SK-N-SH treated with all-trans-retinoic acid at 6 μM for 48 hours (cell line): ENCODE measurements at regions not wholly inside any gene's neighbourhood (a gene's known extent, or its start where the extent isn't known, plus 50 kb on each side); places are given as distances from the start of the nearest gene placed in this dataset.

Source experiments
- ATAC-seq: fragments of 200-7000 bp; cut with Tn5 transposase; 3 replicates; pipeline ENCODE4 v1.9.1; 2020; ENCODE audit warnings: mild to moderate bottlenecking, moderate library complexity
- ARNTL ChIP-seq: fragments of 450-650 bp; formaldehyde crosslinking; IDR thresholded peaks from 2 replicates; pipeline ENCODE4 v1.5.0; 2020; ENCODE audit warnings: low read depth, mild to moderate bottlenecking, moderate library complexity, borderline replicate concordance
- BACH2 ChIP-seq: fragments of 250-450 bp; sonication (Bioruptor Pico); IDR thresholded peaks from 2 replicates; pipeline ENCODE4 v1.9.0; 2021; ENCODE audit warnings: mild to moderate bottlenecking, borderline replicate concordance
- CREB5 ChIP-seq: fragments of 250-450 bp; sonication (Bioruptor Pico); IDR thresholded peaks from 2 replicates; pipeline ENCODE4 v1.5.1; 2020; ENCODE audit warnings: low read depth, mild to moderate bottlenecking, moderate library complexity
- CSDC2 ChIP-seq: fragments of 250-450 bp; sonication (Bioruptor Pico); IDR thresholded peaks from 2 replicates; pipeline ENCODE4 v1.5.0; 2020; ENCODE audit warnings: mild to moderate bottlenecking, moderate library complexity
- ESRRG ChIP-seq: fragments of 250-450 bp; sonication (Bioruptor Pico); IDR thresholded peaks from 2 replicates; pipeline ENCODE4 v1.6.1; 2021; ENCODE audit warnings: mild to moderate bottlenecking
- GLIS3 ChIP-seq: fragments of 250-450 bp; sonication (Bioruptor Pico); IDR thresholded peaks from 2 replicates; pipeline ENCODE4 v1.5.0; 2020; ENCODE audit warnings: mild to moderate bottlenecking, moderate library complexity
- ISL1 ChIP-seq: fragments of 250-450 bp; sonication (Bioruptor Pico); IDR thresholded peaks from 2 replicates; pipeline ENCODE4 v2.1.2; 2022; ENCODE audit warnings: mild to moderate bottlenecking, moderate library complexity
- OSR1 ChIP-seq: fragments of 250-450 bp; sonication (Bioruptor Pico); IDR thresholded peaks from 2 replicates; pipeline ENCODE4 v1.8.0; 2022; ENCODE audit warnings: moderate library complexity, mild to moderate bottlenecking, inconsistent platforms
- PPARA ChIP-seq: fragments of 250-450 bp; sonication (Bioruptor Pico); IDR thresholded peaks from 2 replicates; pipeline ENCODE4 v1.5.0; 2020; ENCODE audit warnings: mild to moderate bottlenecking, borderline replicate concordance
- RARB ChIP-seq: fragments of 250-450 bp; sonication (Bioruptor Pico); IDR thresholded peaks from 2 replicates; pipeline ENCODE4 v1.8.0; 2021; ENCODE audit warnings: mild to moderate bottlenecking, moderate library complexity
- SNAI2 ChIP-seq: fragments of 250-450 bp; sonication (Bioruptor Pico); IDR thresholded peaks from 2 replicates; pipeline ENCODE4 v1.5.0; 2020; ENCODE audit warnings: mild to moderate bottlenecking, moderate library complexity
- TCF4 ChIP-seq: fragments of 250-450 bp; sonication (Bioruptor Pico); IDR thresholded peaks from 2 replicates; pipeline ENCODE4 v1.8.0; 2021; ENCODE audit warnings: mild to moderate bottlenecking, moderate library complexity, borderline replicate concordance
- TOX ChIP-seq: fragments of 250-450 bp; sonication (Bioruptor Pico); IDR thresholded peaks from 2 replicates; pipeline ENCODE4 v1.8.0; 2021; ENCODE audit warnings: mild to moderate bottlenecking, moderate library complexity, borderline replicate concordance
- TSHZ2 ChIP-seq: fragments of 250-450 bp; sonication (Bioruptor Pico); IDR thresholded peaks from 2 replicates; pipeline ENCODE4 v1.5.0; 2020; ENCODE audit warnings: mild to moderate bottlenecking, moderate library complexity
- ZC3H10 ChIP-seq: fragments of 250-450 bp; sonication (Bioruptor Pico); IDR thresholded peaks from 2 replicates; pipeline ENCODE4 v1.5.1; 2021; ENCODE audit warnings: mild to moderate bottlenecking, moderate library complexity
- ZFP3 ChIP-seq: fragments of 250-450 bp; sonication (Bioruptor Pico); IDR thresholded peaks from 2 replicates; pipeline ENCODE4 v1.5.0; 2020; ENCODE audit warnings: mild to moderate bottlenecking, moderate library complexity
- ZFP30 ChIP-seq: fragments of 450-650 bp; formaldehyde crosslinking; IDR thresholded peaks from 2 replicates; pipeline ENCODE4 v1.5.0; 2022; ENCODE audit warnings: mild to moderate bottlenecking, moderate library complexity
- ZNF565 ChIP-seq: fragments of 450-650 bp; formaldehyde crosslinking; conservative IDR thresholded peaks from 2 replicates; pipeline ENCODE4 v1.5.0; 2020; ENCODE audit warnings: low read depth, mild to moderate bottlenecking, moderate library complexity
- ZNF70 ChIP-seq: fragments of 450-650 bp; formaldehyde crosslinking; IDR thresholded peaks from 2 replicates; pipeline ENCODE4 v1.5.0; 2020; ENCODE audit warnings: mild to moderate bottlenecking, moderate library complexity
- ZNF8 ChIP-seq: fragments of 450-650 bp; formaldehyde crosslinking; IDR thresholded peaks from 2 replicates; pipeline ENCODE4 v1.5.0; 2020; ENCODE audit warnings: mild to moderate bottlenecking, moderate library complexity
- TF ChIP-seq, protein P1 (sequence below): fragments of 250-450 bp; sonication (Bioruptor Pico); IDR thresholded peaks from 2 replicates; pipeline ENCODE4 v1.8.0; 2021; ENCODE audit warnings: low read depth, mild to moderate bottlenecking, moderate library complexity, borderline replicate concordance
- TF ChIP-seq, protein P2 (sequence below): fragments of 250-450 bp; sonication (Bioruptor Pico); IDR thresholded peaks from 2 replicates; pipeline ENCODE4 v1.5.1; 2021; ENCODE audit warnings: mild to moderate bottlenecking, moderate library complexity

- ATAC-seq = no peak
- TF ChIP-seq TSHZ2 (no peak), ZNF8 (CRISPR knock-in tag) (no peak), GLIS3 (CRISPR knock-in tag) (no peak), ZFP30 (no peak), ZNF565 (CRISPR knock-in tag) (no peak), ISL1 (CRISPR knock-in tag) (no peak), ESRRG (CRISPR knock-in tag) (no peak), PPARA (CRISPR knock-in tag) (no peak), SNAI2 (CRISPR knock-in tag) (no peak), TOX (CRISPR knock-in tag) (no peak)
- TF ChIP-seq, protein P1, sequence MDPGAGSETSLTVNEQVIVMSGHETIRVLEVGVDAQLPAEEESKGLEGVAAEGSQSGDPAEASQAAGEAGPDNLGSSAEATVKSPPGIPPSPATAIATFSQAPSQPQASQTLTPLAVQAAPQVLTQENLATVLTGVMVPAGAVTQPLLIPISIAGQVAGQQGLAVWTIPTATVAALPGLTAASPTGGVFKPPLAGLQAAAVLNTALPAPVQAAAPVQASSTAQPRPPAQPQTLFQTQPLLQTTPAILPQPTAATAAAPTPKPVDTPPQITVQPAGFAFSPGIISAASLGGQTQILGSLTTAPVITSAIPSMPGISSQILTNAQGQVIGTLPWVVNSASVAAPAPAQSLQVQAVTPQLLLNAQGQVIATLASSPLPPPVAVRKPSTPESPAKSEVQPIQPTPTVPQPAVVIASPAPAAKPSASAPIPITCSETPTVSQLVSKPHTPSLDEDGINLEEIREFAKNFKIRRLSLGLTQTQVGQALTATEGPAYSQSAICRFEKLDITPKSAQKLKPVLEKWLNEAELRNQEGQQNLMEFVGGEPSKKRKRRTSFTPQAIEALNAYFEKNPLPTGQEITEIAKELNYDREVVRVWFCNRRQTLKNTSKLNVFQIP = no peak
- TF ChIP-seq, protein P2, sequence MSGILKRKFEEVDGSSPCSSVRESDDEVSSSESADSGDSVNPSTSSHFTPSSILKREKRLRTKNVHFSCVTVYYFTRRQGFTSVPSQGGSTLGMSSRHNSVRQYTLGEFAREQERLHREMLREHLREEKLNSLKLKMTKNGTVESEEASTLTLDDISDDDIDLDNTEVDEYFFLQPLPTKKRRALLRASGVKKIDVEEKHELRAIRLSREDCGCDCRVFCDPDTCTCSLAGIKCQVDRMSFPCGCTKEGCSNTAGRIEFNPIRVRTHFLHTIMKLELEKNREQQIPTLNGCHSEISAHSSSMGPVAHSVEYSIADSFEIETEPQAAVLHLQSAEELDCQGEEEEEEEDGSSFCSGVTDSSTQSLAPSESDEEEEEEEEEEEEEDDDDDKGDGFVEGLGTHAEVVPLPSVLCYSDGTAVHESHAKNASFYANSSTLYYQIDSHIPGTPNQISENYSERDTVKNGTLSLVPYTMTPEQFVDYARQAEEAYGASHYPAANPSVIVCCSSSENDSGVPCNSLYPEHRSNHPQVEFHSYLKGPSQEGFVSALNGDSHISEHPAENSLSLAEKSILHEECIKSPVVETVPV (CRISPR knock-in tag) = no peak
Observed at GRCh38 chr7:20980668-20981264, 194.1 kb upstream of the SP8 start.

DNA sequence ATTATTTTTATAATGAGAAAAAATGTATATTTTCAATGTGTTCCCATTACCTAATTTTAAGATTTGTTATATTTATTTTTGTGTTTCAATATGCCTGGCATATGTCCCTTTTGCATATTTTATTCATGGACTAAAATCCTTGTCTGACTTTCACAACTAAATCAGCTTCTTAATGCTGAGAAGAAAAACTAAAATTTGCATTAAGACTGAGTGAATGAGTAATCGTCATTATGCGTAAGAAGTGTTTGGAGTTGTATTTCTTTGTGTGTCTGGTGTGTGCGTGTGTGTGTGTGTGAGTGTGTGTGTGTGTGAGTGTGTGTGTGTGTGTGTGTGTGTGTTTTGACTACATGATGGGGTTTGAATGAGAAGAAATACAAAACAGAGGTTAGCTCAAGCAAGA is 201.7 kb upstream of the SP8 start:
- ATAC-seq = no peak
- no peak for TF ChIP-seq TOX (CRISPR knock-in tag)
- no peak for TF ChIP-seq ZFP30
- TF ChIP-seq ZNF70 (CRISPR knock-in tag) = no peak
- no peak for TF ChIP-seq CREB5 (CRISPR knock-in tag)
- TF ChIP-seq, all 23 proteins: peak for 0

DNA sequence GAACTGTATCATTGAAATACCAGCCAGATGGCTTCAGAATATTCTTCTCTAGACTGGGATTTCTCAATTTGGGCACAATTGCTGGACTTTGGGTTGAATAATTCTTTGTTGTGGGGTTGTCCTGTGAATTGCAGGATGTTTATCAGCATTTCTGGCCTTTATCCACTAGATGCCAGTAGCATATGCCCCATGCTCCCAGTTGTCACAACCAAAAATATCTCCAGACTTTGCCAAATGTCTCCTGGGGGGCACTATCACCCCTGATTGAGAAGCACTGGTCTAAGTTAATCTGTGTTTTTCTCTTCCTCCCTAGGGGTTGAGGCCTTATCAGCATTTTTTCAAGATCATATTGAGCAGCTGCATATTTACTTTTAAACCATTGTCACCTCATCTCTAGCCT is 204.9 kb upstream of the SP8 start:
- TF ChIP-seq ZNF565 (CRISPR knock-in tag) (no peak), ZC3H10 (no peak), GLIS3 (CRISPR knock-in tag) (no peak), TCF4 (no peak), ZNF70 (CRISPR knock-in tag) (no peak), BACH2 (no peak), SNAI2 (CRISPR knock-in tag) (no peak), ZFP30 (no peak), ARNTL (CRISPR knock-in tag) (no peak), RARB (CRISPR knock-in tag) (no peak), TSHZ2 (no peak), ZNF8 (CRISPR knock-in tag) (no peak), ZFP3 (CRISPR knock-in tag) (no peak), OSR1 (no peak), ISL1 (CRISPR knock-in tag) (no peak), TOX (CRISPR knock-in tag) (no peak), CREB5 (CRISPR knock-in tag) (no peak), CSDC2 (CRISPR knock-in tag) (no peak)
- TF ChIP-seq, protein P1 = no peak
- TF ChIP-seq, protein P2 (CRISPR knock-in tag) = no peak
- no peak for ATAC-seq
